ENCODE measurements at regions not wholly inside any gene's neighbourhood (a gene's known extent, or its start where the extent isn't known, plus 50 kb on each side); places are given as distances from the start of the nearest gene placed in this dataset.

DNA sequence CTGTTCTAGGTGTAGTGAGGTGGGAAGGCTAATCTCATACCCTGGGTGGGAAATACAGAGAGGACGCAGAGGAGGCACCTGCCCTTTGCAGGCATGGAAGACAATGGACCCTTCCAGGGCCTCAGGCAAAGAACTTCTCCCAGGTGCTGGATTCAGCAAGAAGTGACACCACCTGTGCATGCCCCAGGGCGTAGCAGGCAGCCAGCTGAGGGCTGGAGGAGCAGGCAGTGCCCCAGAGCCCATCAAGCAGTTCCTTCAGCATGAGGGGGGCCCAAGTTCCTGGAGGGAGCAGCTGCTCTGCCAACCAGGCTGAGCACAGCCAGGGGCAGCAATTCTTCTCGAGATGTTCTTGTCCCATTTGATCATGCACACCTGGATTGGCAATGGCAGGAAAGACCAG is 170.3 kb upstream of the PDE10A start:
- TF ChIP-seq, protein P1, sequence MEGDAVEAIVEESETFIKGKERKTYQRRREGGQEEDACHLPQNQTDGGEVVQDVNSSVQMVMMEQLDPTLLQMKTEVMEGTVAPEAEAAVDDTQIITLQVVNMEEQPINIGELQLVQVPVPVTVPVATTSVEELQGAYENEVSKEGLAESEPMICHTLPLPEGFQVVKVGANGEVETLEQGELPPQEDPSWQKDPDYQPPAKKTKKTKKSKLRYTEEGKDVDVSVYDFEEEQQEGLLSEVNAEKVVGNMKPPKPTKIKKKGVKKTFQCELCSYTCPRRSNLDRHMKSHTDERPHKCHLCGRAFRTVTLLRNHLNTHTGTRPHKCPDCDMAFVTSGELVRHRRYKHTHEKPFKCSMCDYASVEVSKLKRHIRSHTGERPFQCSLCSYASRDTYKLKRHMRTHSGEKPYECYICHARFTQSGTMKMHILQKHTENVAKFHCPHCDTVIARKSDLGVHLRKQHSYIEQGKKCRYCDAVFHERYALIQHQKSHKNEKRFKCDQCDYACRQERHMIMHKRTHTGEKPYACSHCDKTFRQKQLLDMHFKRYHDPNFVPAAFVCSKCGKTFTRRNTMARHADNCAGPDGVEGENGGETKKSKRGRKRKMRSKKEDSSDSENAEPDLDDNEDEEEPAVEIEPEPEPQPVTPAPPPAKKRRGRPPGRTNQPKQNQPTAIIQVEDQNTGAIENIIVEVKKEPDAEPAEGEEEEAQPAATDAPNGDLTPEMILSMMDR (IDR thresholded peaks at IDR 0.05) = no peak
- TF ChIP-seq POLR2A (IDR thresholded peaks at IDR 0.05) = no peak
- TF ChIP-seq POLR2AphosphoS5 (IDR thresholded peaks at IDR 0.05) = no peak
- TF ChIP-seq EP300 (IDR thresholded peaks at IDR 0.05) = no peak
